WTC11 (cell line): ENCODE measurements at regions not wholly inside any gene's neighbourhood (a gene's known extent, or its start where the extent isn't known, plus 50 kb on each side); places are given as distances from the start of the nearest gene placed in this dataset.

Experiments
- ATAC-seq: fragments of 200-7000 bp; cut with Tn5 transposase; 2 replicates; pipeline ENCODE4 v1.10.0; 2021; ENCODE audit warnings: mild to moderate bottlenecking, moderate library complexity
- CTCF ChIA-PET: fragments of 300-600 bp; sonication (Branson Sonifier 250); formaldehyde crosslinking; loops from one replicate; lab custom pipeline; 2021; ENCODE audit warnings: antibody characterized with exemption; lab: Charles Lee
- POLR2A ChIA-PET: fragments of 350-600 bp; sonication (Branson Sonifier 250); formaldehyde crosslinking; loops from one replicate; lab custom pipeline; 2021; ENCODE audit warnings: antibody characterized with exemption; lab: Charles Lee
- DNase-seq: peaks from one replicate; pipeline ENCODE4 v3.0.0; 2021; ENCODE audit warnings: low spot score
- H3K27ac Mint-ChIP-seq: 2 replicates; pipeline ENCODE4 v1.8.0; 2021; ENCODE audit warnings: mixed read lengths
- H3K27me3 Mint-ChIP-seq: 2 replicates; pipeline ENCODE4 v1.8.0; 2021; ENCODE audit warnings: low read depth, mild to moderate bottlenecking, moderate library complexity, mixed read lengths
- H3K36me3 Mint-ChIP-seq: 2 replicates; pipeline ENCODE4 v1.8.0; 2021; ENCODE audit warnings: mixed read lengths
- H3K4me1 Mint-ChIP-seq: 2 replicates; pipeline ENCODE4 v1.8.0; 2022; ENCODE audit warnings: mixed read lengths
- H3K4me3 Mint-ChIP-seq: 2 replicates; pipeline ENCODE4 v1.8.0; 2021; ENCODE audit warnings: mild to moderate bottlenecking, moderate library complexity, mixed read lengths
- H3K9me3 Mint-ChIP-seq: 2 replicates; pipeline ENCODE4 v1.8.0; 2021; ENCODE audit warnings: mixed read lengths
- CREB1 ChIP-seq: sonication (generic); formaldehyde crosslinking; IDR thresholded peaks from 2 replicates; pipeline ENCODE4 v1.8.0; 2023; ENCODE audit warnings: mild to moderate bottlenecking, missing genetic modification reagents
- CREM ChIP-seq: sonication (generic); formaldehyde crosslinking; IDR thresholded peaks from 2 replicates; pipeline ENCODE4 v1.8.1; 2022; ENCODE audit warnings: mild to moderate bottlenecking, missing genetic modification reagents, moderate library complexity
- GTF2I ChIP-seq: fragments of 250-450 bp; sonication (Bioruptor Pico); conservative IDR thresholded peaks from 2 replicates; pipeline ENCODE4 v1.4.0; 2021; ENCODE audit warnings: mild to moderate bottlenecking
- MYBL2 ChIP-seq: sonication (generic); formaldehyde crosslinking; IDR thresholded peaks from 2 replicates; pipeline ENCODE4 v1.8.1; 2023; ENCODE audit warnings: mild to moderate bottlenecking, moderate library complexity, missing genetic modification reagents
- NR1H2 ChIP-seq: sonication (generic); formaldehyde crosslinking; IDR thresholded peaks from 2 replicates; pipeline ENCODE4 v1.9.0; 2021; ENCODE audit warnings: mild to moderate bottlenecking, moderate library complexity, missing genetic modification reagents
- RELA ChIP-seq: sonication (generic); formaldehyde crosslinking; IDR thresholded peaks from 2 replicates; pipeline ENCODE4 v1.8.1; 2022; ENCODE audit warnings: missing genetic modification reagents, mild to moderate bottlenecking, borderline replicate concordance
- RORB ChIP-seq: fragments of 250-450 bp; sonication (Bioruptor Pico); IDR thresholded peaks from 2 replicates; pipeline ENCODE4 v1.9.0; 2021; ENCODE audit warnings: mild to moderate bottlenecking
- TEAD4 ChIP-seq: sonication (generic); formaldehyde crosslinking; IDR thresholded peaks from 2 replicates; pipeline ENCODE4 v1.8.0; 2022; ENCODE audit warnings: mild to moderate bottlenecking, missing genetic modification reagents
- ZNF138 ChIP-seq: sonication (generic); formaldehyde crosslinking; conservative IDR thresholded peaks from 2 replicates; pipeline ENCODE4 v1.8.1; 2022; ENCODE audit warnings: mild to moderate bottlenecking, moderate library complexity, missing genetic modification reagents
- ZNF671 ChIP-seq: fragments of 250-450 bp; sonication (Bioruptor Pico); IDR thresholded peaks from 2 replicates; pipeline ENCODE4 v1.8.0; 2021; ENCODE audit warnings: mild to moderate bottlenecking
- TF ChIP-seq, protein P1 (sequence below): sonication (generic); formaldehyde crosslinking; IDR thresholded peaks from 2 replicates; pipeline ENCODE4 v1.8.0; 2022; ENCODE audit warnings: mild to moderate bottlenecking, missing genetic modification reagents
- TF ChIP-seq, protein P2 (sequence below): sonication (generic); formaldehyde crosslinking; IDR thresholded peaks from 2 replicates; pipeline ENCODE4 v1.8.0; 2022; ENCODE audit warnings: mild to moderate bottlenecking, missing genetic modification reagents
- TF ChIP-seq, protein P3 (sequence below): sonication (generic); formaldehyde crosslinking; IDR thresholded peaks from 2 replicates; pipeline ENCODE4 v1.8.1; 2022; ENCODE audit warnings: low read depth, missing genetic modification reagents, borderline replicate concordance
- TF ChIP-seq, protein P4 (sequence below): sonication (generic); formaldehyde crosslinking; IDR thresholded peaks from 2 replicates; pipeline ENCODE4 v1.8.0; 2022; ENCODE audit warnings: missing genetic modification reagents
- TF ChIP-seq, protein P5 (sequence below): sonication (generic); formaldehyde crosslinking; IDR thresholded peaks from 2 replicates; pipeline ENCODE4 v1.8.1; 2023; ENCODE audit warnings: mild to moderate bottlenecking, missing genetic modification reagents, moderate library complexity
- TF ChIP-seq, protein P6 (sequence below): fragments of 250-450 bp; sonication (Bioruptor Pico); IDR thresholded peaks from 2 replicates; pipeline ENCODE4 v2.1.2; 2022; ENCODE audit warnings: mild to moderate bottlenecking, moderate library complexity
- TF ChIP-seq, protein P7 (sequence below): sonication (generic); formaldehyde crosslinking; IDR thresholded peaks from 2 replicates; pipeline ENCODE4 v1.8.1; 2022; ENCODE audit warnings: low read depth, mild to moderate bottlenecking, moderate library complexity, missing genetic modification reagents, borderline replicate concordance
- TF ChIP-seq, protein P8 (sequence below): sonication (generic); formaldehyde crosslinking; conservative IDR thresholded peaks from 2 replicates; pipeline ENCODE4 v1.8.1; 2023; ENCODE audit warnings: mild to moderate bottlenecking, low read depth, missing genetic modification reagents, moderate library complexity
- TF ChIP-seq, protein P9 (sequence below): sonication (generic); formaldehyde crosslinking; IDR thresholded peaks from 2 replicates; pipeline ENCODE4 v1.8.1; 2023; ENCODE audit warnings: mild to moderate bottlenecking, missing genetic modification reagents

DNA sequence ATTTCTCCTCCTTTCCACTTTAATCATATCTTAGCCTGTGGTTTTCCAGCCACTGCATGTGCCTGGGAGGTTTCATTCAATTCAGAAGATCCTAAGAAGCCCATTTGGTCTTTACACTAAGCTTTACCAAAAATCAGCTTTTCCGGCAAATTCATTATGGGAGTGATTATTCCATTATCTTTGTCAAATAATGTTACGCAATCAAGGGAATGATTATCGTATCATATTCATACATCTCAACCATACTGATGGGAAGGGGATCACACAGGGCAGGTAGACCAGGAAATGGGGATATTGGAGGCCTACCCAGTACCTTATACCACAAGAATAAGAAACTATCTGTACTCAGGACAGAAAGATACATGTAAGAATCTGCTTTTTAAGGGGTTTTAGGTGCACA lies 440.5 kb downstream of the GPATCH2 start:
- Mint-ChIP-seq H3K9me3 (peaks cover 28% of the 10 kb centered on the region), H3K36me3 (peaks cover 3% of the 10 kb centered on the region), H3K27ac (no peak overlapping the region), H3K27me3 (no peaks in the 10 kb centered on the region), H3K4me3 (no peak overlapping the region), H3K4me1 (no peaks in the 10 kb centered on the region)
- CTCF ChIA-PET: no interaction called here
- DNase-seq: no peak
- TF ChIP-seq, protein P1, sequence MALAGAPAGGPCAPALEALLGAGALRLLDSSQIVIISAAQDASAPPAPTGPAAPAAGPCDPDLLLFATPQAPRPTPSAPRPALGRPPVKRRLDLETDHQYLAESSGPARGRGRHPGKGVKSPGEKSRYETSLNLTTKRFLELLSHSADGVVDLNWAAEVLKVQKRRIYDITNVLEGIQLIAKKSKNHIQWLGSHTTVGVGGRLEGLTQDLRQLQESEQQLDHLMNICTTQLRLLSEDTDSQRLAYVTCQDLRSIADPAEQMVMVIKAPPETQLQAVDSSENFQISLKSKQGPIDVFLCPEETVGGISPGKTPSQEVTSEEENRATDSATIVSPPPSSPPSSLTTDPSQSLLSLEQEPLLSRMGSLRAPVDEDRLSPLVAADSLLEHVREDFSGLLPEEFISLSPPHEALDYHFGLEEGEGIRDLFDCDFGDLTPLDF: no peak
- POLR2A ChIA-PET: no interaction called here
- no peak for ATAC-seq

DNA sequence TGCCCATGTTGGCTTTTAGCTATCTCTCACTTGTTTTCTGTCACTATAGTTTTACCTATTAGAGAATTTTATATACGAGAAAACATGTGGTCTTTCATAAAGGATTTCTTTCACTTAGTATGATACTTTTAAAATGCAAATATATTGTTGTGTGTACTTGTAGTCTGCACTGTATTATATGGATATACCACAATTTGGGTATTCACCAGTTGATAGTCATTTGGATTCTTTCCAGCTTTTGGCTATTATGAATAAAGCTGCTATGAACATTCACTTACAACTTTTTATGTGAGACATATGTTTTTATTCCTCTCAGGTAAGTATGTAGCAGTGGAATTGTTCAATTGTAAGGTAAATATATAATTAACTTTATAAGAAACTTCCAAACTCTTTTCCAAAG lies 441.5 kb downstream of the GPATCH2 start:
- TF ChIP-seq TEAD4 (CRISPR knock-in tag) (no peak), CREB1 (CRISPR knock-in tag) (no peak), RORB (CRISPR knock-in tag) (no peak), RELA (CRISPR knock-in tag) (no peak), ZNF138 (no peak), NR1H2 (CRISPR knock-in tag) (no peak), CREM (CRISPR knock-in tag) (no peak), ZNF671 (CRISPR knock-in tag) (no peak), MYBL2 (no peak), GTF2I (CRISPR knock-in tag) (no peak)
- TF ChIP-seq, protein P2, sequence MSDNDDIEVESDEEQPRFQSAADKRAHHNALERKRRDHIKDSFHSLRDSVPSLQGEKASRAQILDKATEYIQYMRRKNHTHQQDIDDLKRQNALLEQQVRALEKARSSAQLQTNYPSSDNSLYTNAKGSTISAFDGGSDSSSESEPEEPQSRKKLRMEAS: no peak
- TF ChIP-seq, protein P3, sequence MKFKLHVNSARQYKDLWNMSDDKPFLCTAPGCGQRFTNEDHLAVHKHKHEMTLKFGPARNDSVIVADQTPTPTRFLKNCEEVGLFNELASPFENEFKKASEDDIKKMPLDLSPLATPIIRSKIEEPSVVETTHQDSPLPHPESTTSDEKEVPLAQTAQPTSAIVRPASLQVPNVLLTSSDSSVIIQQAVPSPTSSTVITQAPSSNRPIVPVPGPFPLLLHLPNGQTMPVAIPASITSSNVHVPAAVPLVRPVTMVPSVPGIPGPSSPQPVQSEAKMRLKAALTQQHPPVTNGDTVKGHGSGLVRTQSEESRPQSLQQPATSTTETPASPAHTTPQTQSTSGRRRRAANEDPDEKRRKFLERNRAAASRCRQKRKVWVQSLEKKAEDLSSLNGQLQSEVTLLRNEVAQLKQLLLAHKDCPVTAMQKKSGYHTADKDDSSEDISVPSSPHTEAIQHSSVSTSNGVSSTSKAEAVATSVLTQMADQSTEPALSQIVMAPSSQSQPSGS (CRISPR knock-in tag): no peak
- TF ChIP-seq, protein P4, sequence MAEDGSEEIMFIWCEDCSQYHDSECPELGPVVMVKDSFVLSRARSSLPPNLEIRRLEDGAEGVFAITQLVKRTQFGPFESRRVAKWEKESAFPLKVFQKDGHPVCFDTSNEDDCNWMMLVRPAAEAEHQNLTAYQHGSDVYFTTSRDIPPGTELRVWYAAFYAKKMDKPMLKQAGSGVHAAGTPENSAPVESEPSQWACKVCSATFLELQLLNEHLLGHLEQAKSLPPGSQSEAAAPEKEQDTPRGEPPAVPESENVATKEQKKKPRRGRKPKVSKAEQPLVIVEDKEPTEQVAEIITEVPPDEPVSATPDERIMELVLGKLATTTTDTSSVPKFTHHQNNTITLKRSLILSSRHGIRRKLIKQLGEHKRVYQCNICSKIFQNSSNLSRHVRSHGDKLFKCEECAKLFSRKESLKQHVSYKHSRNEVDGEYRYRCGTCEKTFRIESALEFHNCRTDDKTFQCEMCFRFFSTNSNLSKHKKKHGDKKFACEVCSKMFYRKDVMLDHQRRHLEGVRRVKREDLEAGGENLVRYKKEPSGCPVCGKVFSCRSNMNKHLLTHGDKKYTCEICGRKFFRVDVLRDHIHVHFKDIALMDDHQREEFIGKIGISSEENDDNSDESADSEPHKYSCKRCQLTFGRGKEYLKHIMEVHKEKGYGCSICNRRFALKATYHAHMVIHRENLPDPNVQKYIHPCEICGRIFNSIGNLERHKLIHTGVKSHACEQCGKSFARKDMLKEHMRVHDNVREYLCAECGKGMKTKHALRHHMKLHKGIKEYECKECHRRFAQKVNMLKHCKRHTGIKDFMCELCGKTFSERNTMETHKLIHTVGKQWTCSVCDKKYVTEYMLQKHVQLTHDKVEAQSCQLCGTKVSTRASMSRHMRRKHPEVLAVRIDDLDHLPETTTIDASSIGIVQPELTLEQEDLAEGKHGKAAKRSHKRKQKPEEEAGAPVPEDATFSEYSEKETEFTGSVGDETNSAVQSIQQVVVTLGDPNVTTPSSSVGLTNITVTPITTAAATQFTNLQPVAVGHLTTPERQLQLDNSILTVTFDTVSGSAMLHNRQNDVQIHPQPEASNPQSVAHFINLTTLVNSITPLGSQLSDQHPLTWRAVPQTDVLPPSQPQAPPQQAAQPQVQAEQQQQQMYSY (CRISPR knock-in tag): no peak
- TF ChIP-seq, protein P5, sequence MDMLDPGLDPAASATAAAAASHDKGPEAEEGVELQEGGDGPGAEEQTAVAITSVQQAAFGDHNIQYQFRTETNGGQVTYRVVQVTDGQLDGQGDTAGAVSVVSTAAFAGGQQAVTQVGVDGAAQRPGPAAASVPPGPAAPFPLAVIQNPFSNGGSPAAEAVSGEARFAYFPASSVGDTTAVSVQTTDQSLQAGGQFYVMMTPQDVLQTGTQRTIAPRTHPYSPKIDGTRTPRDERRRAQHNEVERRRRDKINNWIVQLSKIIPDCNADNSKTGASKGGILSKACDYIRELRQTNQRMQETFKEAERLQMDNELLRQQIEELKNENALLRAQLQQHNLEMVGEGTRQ (CRISPR knock-in tag): no peak
- TF ChIP-seq, protein P6, sequence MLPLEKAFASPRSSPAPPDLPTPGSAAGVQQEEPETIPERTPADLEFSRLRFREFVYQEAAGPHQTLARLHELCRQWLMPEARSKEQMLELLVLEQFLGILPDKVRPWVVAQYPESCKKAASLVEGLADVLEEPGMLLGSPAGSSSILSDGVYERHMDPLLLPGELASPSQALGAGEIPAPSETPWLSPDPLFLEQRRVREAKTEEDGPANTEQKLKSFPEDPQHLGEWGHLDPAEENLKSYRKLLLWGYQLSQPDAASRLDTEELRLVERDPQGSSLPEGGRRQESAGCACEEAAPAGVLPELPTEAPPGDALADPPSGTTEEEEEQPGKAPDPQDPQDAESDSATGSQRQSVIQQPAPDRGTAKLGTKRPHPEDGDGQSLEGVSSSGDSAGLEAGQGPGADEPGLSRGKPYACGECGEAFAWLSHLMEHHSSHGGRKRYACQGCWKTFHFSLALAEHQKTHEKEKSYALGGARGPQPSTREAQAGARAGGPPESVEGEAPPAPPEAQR (CRISPR knock-in tag): no peak
- TF ChIP-seq, protein P7, sequence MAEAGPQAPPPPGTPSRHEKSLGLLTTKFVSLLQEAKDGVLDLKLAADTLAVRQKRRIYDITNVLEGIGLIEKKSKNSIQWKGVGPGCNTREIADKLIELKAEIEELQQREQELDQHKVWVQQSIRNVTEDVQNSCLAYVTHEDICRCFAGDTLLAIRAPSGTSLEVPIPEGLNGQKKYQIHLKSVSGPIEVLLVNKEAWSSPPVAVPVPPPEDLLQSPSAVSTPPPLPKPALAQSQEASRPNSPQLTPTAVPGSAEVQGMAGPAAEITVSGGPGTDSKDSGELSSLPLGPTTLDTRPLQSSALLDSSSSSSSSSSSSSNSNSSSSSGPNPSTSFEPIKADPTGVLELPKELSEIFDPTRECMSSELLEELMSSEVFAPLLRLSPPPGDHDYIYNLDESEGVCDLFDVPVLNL (CRISPR knock-in tag): no peak
- TF ChIP-seq, protein P8, sequence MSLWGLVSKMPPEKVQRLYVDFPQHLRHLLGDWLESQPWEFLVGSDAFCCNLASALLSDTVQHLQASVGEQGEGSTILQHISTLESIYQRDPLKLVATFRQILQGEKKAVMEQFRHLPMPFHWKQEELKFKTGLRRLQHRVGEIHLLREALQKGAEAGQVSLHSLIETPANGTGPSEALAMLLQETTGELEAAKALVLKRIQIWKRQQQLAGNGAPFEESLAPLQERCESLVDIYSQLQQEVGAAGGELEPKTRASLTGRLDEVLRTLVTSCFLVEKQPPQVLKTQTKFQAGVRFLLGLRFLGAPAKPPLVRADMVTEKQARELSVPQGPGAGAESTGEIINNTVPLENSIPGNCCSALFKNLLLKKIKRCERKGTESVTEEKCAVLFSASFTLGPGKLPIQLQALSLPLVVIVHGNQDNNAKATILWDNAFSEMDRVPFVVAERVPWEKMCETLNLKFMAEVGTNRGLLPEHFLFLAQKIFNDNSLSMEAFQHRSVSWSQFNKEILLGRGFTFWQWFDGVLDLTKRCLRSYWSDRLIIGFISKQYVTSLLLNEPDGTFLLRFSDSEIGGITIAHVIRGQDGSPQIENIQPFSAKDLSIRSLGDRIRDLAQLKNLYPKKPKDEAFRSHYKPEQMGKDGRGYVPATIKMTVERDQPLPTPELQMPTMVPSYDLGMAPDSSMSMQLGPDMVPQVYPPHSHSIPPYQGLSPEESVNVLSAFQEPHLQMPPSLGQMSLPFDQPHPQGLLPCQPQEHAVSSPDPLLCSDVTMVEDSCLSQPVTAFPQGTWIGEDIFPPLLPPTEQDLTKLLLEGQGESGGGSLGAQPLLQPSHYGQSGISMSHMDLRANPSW: no peak
- TF ChIP-seq, protein P1: no peak
- TF ChIP-seq, protein P9, sequence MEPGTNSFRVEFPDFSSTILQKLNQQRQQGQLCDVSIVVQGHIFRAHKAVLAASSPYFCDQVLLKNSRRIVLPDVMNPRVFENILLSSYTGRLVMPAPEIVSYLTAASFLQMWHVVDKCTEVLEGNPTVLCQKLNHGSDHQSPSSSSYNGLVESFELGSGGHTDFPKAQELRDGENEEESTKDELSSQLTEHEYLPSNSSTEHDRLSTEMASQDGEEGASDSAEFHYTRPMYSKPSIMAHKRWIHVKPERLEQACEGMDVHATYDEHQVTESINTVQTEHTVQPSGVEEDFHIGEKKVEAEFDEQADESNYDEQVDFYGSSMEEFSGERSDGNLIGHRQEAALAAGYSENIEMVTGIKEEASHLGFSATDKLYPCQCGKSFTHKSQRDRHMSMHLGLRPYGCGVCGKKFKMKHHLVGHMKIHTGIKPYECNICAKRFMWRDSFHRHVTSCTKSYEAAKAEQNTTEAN (CRISPR knock-in tag): no peak
- TF ChIP-seq, all 79 proteins: peak for 0
- Mint-ChIP-seq H3K4me1 (no peaks in the 10 kb centered on the region), H3K4me3 (no peak overlapping the region), H3K27ac (no peak overlapping the region), H3K36me3 (peaks cover 3% of the 10 kb centered on the region), H3K9me3 (peaks cover 28% of the 10 kb centered on the region), H3K27me3 (no peaks in the 10 kb centered on the region)
- ChIA-PET POLR2A (no interaction called here), CTCF (no interaction called here)
- ATAC-seq: no peak
- no peak for DNase-seq
